T-cell (primary cell): ENCODE measurements at regions not wholly inside any gene's neighbourhood (a gene's known extent, or its start where the extent isn't known, plus 50 kb on each side); places are given as distances from the start of the nearest gene placed in this dataset.

Source experiments
- ATAC-seq, 4 experiments: fragments of 200-7000 bp in 3 of 4; fragments of 150-1000 bp in 1 of 4; cut with Tn5 transposase; replicated peaks in 1 of 4; 1 replicate in 3 of 4; 2 replicates in 1 of 4; pipeline ENCODE4 v1.10.0; 2021; ENCODE audit warnings: moderate library complexity in 3 of 4, mild to moderate bottlenecking in 2 of 4, moderate number of reproducible peaks in 1 of 4
- CTCF ChIA-PET, 2 donors: fragments of 300-600 bp; sonication (Branson Sonifier 250); formaldehyde crosslinking; loops; one replicate each; lab custom pipeline; 2022; ENCODE audit warnings: antibody characterized with exemption in 2 of 2; lab: Charles Lee
- POLR2A ChIA-PET, 2 donors: fragments of 300-600 bp; sonication (Branson Sonifier 250); formaldehyde crosslinking; loops; one replicate each; lab custom pipeline; 2022; ENCODE audit warnings: antibody characterized with exemption in 2 of 2; lab: Charles Lee
- DNase-seq, 35 experiments: peaks; one replicate each; pipeline versions ENCODE4 v3.0.0 to v3.0.0-alpha.2; 2013 to 2023
- H3K27ac ChIP-seq: one replicate; pipeline ENCODE4 v1.5.1; 2013; ENCODE audit warnings: low read length
- H3K27me3 ChIP-seq, 2 experiments: replicated peaks in 1 of 2; 1 replicate in 1 of 2; 2 replicates in 1 of 2; pipeline versions ENCODE4 v1.6.1 to v1.7.0; 2013; ENCODE audit warnings: low read length in 1 of 2, mixed read lengths in 1 of 2; ENCODE audit not compliant: control insufficient read depth in 2 of 2, insufficient read depth in 2 of 2; ENCODE audit errors: extremely low read depth in 1 of 2
- H3K36me3 ChIP-seq, 2 donors: 1 replicate in 1 of 2; 2 replicates in 1 of 2; pipeline versions ENCODE4 v1.6.1 to v1.7.0; 2013; ENCODE audit warnings: low read length in 1 of 2; ENCODE audit not compliant: control insufficient read depth in 2 of 2, insufficient read depth in 1 of 2; ENCODE audit errors: extremely low read depth in 1 of 2
- H3K4me1 ChIP-seq, 2 experiments: 1 replicate in 1 of 2; 2 replicates in 1 of 2; pipeline versions ENCODE4 v1.6.1 to v1.7.0; 2013; ENCODE audit warnings: low read length in 2 of 2, mixed read lengths in 1 of 2; ENCODE audit not compliant: insufficient read depth in 2 of 2, control insufficient read depth in 1 of 2; ENCODE audit errors: extremely low read depth in 1 of 2
- H3K4me3 ChIP-seq, 2 donors: 1 replicate in 1 of 2; 2 replicates in 1 of 2; pipeline versions ENCODE4 v1.5.1 to v1.7.0; 2013; ENCODE audit warnings: mild to moderate bottlenecking in 2 of 2, low read length in 1 of 2, moderate library complexity in 1 of 2; ENCODE audit not compliant: control insufficient read depth in 1 of 2; ENCODE audit errors: extremely low read depth in 1 of 2
- H3K9me3 ChIP-seq: 2 replicates; pipeline ENCODE4 v1.7.0; 2013
- H3K27ac Mint-ChIP-seq, 2 donors: one replicate each; pipeline ENCODE4 v1.8.0; 2020 to 2021; ENCODE audit warnings: mild to moderate bottlenecking in 2 of 2, mixed read lengths in 2 of 2
- H3K27me3 Mint-ChIP-seq, 2 donors: one replicate each; pipeline ENCODE4 v1.8.0; 2021 to 2022; ENCODE audit warnings: mixed read lengths in 2 of 2
- H3K36me3 Mint-ChIP-seq: one replicate; pipeline ENCODE4 v1.8.0; 2021; ENCODE audit warnings: mixed read lengths
- H3K4me1 Mint-ChIP-seq, 3 donors: one replicate each; pipeline ENCODE4 v1.8.0; 2020 to 2022; ENCODE audit warnings: mixed read lengths in 3 of 3, mild to moderate bottlenecking in 1 of 3
- H3K4me3 Mint-ChIP-seq, 3 donors: one replicate each; pipeline ENCODE4 v1.8.0; 2020 to 2022; ENCODE audit warnings: mild to moderate bottlenecking in 3 of 3, mixed read lengths in 3 of 3, moderate library complexity in 3 of 3
- H3K9me3 Mint-ChIP-seq, 3 donors: one replicate each; pipeline ENCODE4 v1.8.0; 2020 to 2022; ENCODE audit warnings: mixed read lengths in 3 of 3
- WGBS: methylation state at CpG from one replicate; pipeline ENCODE4 v1.1.5; 2013; ENCODE audit warnings: missing lambda C conversion rate; ENCODE audit not compliant: insufficient coverage; 5-methylcytosine and 5-hydroxymethylcytosine counted together

DNA sequence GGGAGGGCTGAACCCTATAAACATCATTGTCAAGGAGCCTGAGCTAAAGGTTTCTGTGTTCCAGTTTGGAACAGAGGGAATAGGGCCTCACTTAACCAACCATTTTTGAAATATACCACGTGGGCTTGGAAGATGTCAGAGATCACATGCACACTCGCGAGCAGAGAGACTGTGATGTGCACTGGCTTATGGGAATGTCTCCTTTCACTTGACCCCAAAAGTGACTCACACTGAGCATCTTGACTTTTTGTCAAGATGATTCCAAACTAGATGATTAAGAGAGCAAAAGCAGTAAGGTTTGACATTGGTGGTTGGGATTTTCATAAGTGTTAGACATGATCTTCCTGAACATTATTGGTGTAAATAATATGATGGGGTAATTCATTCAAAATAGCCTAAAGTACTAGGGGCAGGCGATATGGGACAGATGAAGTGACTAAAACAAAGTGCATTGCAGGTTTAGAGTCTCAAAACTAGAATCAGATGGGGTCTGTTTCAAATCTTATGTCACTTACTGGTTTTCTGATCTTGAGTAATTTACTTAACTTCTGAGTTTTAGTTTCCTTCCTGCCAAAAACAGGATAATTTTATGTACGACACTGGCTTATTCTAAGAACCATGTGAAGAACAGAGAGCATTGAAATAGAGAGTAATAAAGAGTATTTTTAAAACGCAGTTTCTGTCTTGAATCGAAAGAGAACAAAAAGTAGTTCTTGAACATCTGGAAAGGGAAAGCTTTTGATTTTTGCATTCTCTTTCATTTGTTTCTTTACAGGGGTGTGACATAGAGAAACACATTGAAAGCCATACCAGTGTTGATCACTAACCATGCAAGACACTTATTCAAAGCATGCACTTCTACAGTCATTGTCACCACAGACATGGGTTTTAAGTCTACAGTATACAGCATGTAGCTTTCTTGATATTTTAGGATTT lies 383.0 kb downstream of the DIRAS2 start:
- no peaks in the 10 kb centered on the region for H3K36me3 Mint-ChIP-seq
- DNase-seq, result no peak
- peaks cover 21 to 26% of the 10 kb centered on the region in 2 donors for H3K27me3 Mint-ChIP-seq
- ChIA-PET CTCF (no interaction called here), POLR2A (no interaction called here)
- H3K9me3 ChIP-seq, result no peaks in the 10 kb centered on the region
- no peaks in the 10 kb centered on the region for H3K4me1 ChIP-seq
- no peak overlapping the region for H3K27ac Mint-ChIP-seq
- H3K27ac ChIP-seq, result no peak overlapping the region
- no peaks in the 10 kb centered on the region for H3K36me3 ChIP-seq
- H3K4me1 Mint-ChIP-seq, result no peaks in the 10 kb centered on the region
- ATAC-seq, result no peak
- H3K4me3 Mint-ChIP-seq, result no peak overlapping the region
- H3K4me3 ChIP-seq, result no peak overlapping the region
- H3K27me3 ChIP-seq, result no peaks in the 10 kb centered on the region
- peaks cover 5 to 18% (median 14%) of the 10 kb centered on the region in 3 donors for H3K9me3 Mint-ChIP-seq
- 38% methylated on average over 3 of the region's 7 CpGs for WGBS

DNA sequence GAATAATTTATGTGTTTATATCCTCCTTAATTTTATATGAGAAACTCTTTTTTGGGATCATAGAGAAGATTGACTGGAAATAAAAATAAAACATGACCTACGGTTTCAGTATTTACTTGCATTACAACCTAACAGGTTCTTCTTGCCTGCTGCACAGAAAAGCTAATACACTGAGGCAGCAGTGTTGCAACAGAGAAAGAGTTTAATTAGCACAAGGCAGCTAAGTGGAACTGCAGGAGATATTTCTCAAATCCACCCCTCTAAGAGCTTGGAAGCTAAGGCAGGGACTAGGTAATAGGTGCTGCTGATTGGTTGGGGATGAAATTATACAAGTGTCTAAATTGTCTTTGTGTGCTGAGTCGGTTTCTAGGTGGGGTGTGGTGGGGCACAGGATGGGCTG lies 380.9 kb downstream of the DIRAS2 start:
- ChIA-PET CTCF (no interaction called here), POLR2A (no interaction called here)
- Histone ChIP-seq H3K4me3 (no peak overlapping the region), H3K4me1 (no peaks in the 10 kb centered on the region), H3K27ac (no peak overlapping the region), H3K36me3 (no peaks in the 10 kb centered on the region), H3K27me3 (peaks cover 0 to 2% of the 10 kb centered on the region in 2 experiments), H3K9me3 (no peaks in the 10 kb centered on the region)
- DNase-seq, result no peak
- no peaks in the 10 kb centered on the region for H3K4me1 Mint-ChIP-seq
- no peak for ATAC-seq
- no peaks in the 10 kb centered on the region for H3K36me3 Mint-ChIP-seq
- peaks cover 5 to 18% (median 14%) of the 10 kb centered on the region in 3 donors for H3K9me3 Mint-ChIP-seq
- WGBS, result 83% methylated on average over 1 of the region's 2 CpGs
- H3K27me3 Mint-ChIP-seq, result peaks cover 30 to 33% of the 10 kb centered on the region in 2 donors
- no peak overlapping the region for H3K4me3 Mint-ChIP-seq
- H3K27ac Mint-ChIP-seq, result no peak overlapping the region

DNA sequence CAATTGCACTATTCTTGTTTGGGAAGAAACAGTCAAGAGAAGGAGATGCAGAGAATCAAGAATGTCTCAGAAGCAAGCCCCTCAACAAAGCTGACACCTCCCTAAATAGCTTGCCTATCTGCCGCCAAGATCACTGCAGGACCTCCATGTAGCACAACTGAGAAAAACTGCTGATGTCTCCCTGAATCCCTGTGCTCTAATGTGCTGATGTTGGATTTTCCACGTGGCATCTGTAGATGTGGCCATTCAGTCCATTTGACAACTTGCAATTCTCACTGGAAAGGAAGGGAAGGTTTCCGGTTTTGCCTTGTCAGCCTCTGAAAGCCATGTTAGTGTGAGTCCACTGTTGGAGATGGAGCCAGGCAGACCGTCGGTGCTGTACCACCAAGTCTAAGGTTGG lies 374.0 kb downstream of the DIRAS2 start:
- Mint-ChIP-seq H3K4me1 (no peaks in the 10 kb centered on the region), H3K27ac (no peak overlapping the region), H3K9me3 (no peaks in the 10 kb centered on the region), H3K36me3 (no peaks in the 10 kb centered on the region), H3K4me3 (no peak overlapping the region), H3K27me3 (peaks cover 29 to 35% of the 10 kb centered on the region in 2 donors)
- 100% methylated on average over 1 of the region's 5 CpGs for WGBS
- Histone ChIP-seq H3K36me3 (no peaks in the 10 kb centered on the region), H3K9me3 (no peaks in the 10 kb centered on the region), H3K27ac (no peak overlapping the region), H3K4me3 (no peak overlapping the region), H3K4me1 (no peaks in the 10 kb centered on the region), H3K27me3 (peaks cover 0 to 18% of the 10 kb centered on the region in 2 experiments)
- ChIA-PET POLR2A (interaction anchor here in 1 of 2 donors (0.5 kb wide), 1 partner anchor 13 kb away, joined by 3 read pairs; no protein-coding TSS in a partner anchor), CTCF (no interaction called here)
- ATAC-seq, result no peak
- no peak for DNase-seq

- H3K9me3 ChIP-seq, result no peaks in the 10 kb centered on the region
- ATAC-seq (no peak), DNase-seq (no peak)
- H3K27me3 ChIP-seq, result peaks cover 0 to 18% of the 10 kb centered on the region in 2 experiments
- Mint-ChIP-seq H3K4me3 (no peak overlapping the region), H3K27me3 (peaks cover 27 to 32% of the 10 kb centered on the region in 2 donors), H3K9me3 (no peaks in the 10 kb centered on the region), H3K4me1 (no peaks in the 10 kb centered on the region), H3K36me3 (no peaks in the 10 kb centered on the region), H3K27ac (no peak overlapping the region)
- H3K36me3 ChIP-seq, result no peaks in the 10 kb centered on the region
- H3K4me1 ChIP-seq, result no peaks in the 10 kb centered on the region
- WGBS, result 100% methylated on average over 1 of the region's 5 CpGs
- no peak overlapping the region for H3K4me3 ChIP-seq
- POLR2A ChIA-PET, result no interaction called here
- CTCF ChIA-PET, result no interaction called here
- H3K27ac ChIP-seq, result no peak overlapping the region
Observed at GRCh38 chr9:90271707-90272106, 370.9 kb downstream of the DIRAS2 start.

- H3K36me3 ChIP-seq, result no peaks in the 10 kb centered on the region
- Mint-ChIP-seq H3K4me3 (no peak overlapping the region), H3K27ac (no peak overlapping the region), H3K4me1 (no peaks in the 10 kb centered on the region), H3K9me3 (no peaks in the 10 kb centered on the region), H3K36me3 (no peaks in the 10 kb centered on the region), H3K27me3 (peaks cover 26 to 29% of the 10 kb centered on the region in 2 donors)
- 58% methylated on average over 2 of the region's 4 CpGs for WGBS
- H3K4me3 ChIP-seq, result no peak overlapping the region
- no peaks in the 10 kb centered on the region for H3K4me1 ChIP-seq
- no peaks in the 10 kb centered on the region for H3K9me3 ChIP-seq
- ChIA-PET CTCF (no interaction called here), POLR2A (no interaction called here)
- DNase-seq (no peak), ATAC-seq (no peak)
- peaks cover 0 to 13% of the 10 kb centered on the region in 2 experiments for H3K27me3 ChIP-seq
- no peak overlapping the region for H3K27ac ChIP-seq
Observed at GRCh38 chr9:90274725-90275124, 367.9 kb downstream of the DIRAS2 start.

DNA sequence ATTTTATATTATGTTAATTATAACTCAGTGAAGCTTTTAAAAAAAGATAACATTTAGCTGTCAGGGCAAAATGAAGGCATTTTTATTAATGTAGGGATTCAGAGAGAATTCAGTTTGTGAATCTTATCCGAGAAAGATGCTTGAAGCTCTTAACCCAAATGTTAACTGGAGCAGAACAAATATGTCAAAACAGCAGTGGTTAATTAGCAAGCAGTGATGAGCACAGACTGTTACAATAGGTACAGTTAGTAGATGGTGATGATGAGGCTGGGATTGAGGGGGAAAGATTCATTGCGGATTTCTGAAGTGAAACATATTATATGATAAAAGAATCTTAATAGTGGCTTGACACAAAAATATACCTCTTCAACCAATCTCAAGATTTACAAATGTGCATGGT lies 356.7 kb downstream of the DIRAS2 start:
- Mint-ChIP-seq H3K27ac (no peak overlapping the region), H3K27me3 (peaks cover 4 to 8% of the 10 kb centered on the region in 2 donors), H3K9me3 (no peaks in the 10 kb centered on the region), H3K36me3 (no peaks in the 10 kb centered on the region), H3K4me1 (peaks cover 0 to 2% (median 0%) of the 10 kb centered on the region in 3 donors), H3K4me3 (no peak overlapping the region)
- H3K27me3 ChIP-seq, result no peaks in the 10 kb centered on the region
- H3K36me3 ChIP-seq, result no peaks in the 10 kb centered on the region
- WGBS, result 78% methylated on average over 1 of the region's 2 CpGs
- H3K4me1 ChIP-seq, result no peaks in the 10 kb centered on the region
- H3K27ac ChIP-seq, result no peak overlapping the region
- ATAC-seq (no peak), DNase-seq (no peak)
- no peaks in the 10 kb centered on the region for H3K9me3 ChIP-seq
- ChIA-PET CTCF (no interaction called here), POLR2A (interaction anchor here in 1 of 2 donors (0.6 kb wide), 1 partner anchor 24 kb away, joined by 3 read pairs; no protein-coding TSS in a partner anchor)
- H3K4me3 ChIP-seq, result no peak overlapping the region
